Lower leg skin (tissue), 3 donors: ENCODE measurements at regions not wholly inside any gene's neighbourhood (a gene's known extent, or its start where the extent isn't known, plus 50 kb on each side); places are given as distances from the start of the nearest gene placed in this dataset.

Experiments used
- CTCF ChIP-seq, 3 donors: fragments of 450-650 bp; IDR thresholded peaks; one replicate each; pipeline ENCODE4 v1.5.1; 2016; ENCODE audit warnings: antibody characterized with exemption in 3 of 3, mild to moderate bottlenecking in 3 of 3, moderate library complexity in 2 of 3
- POLR2A ChIP-seq, 2 donors: fragments of 450-650 bp; IDR thresholded peaks; one replicate each; pipeline ENCODE4 v1.6.1; 2016 to 2017; ENCODE audit warnings: antibody characterized with exemption in 2 of 2, mild to moderate bottlenecking in 1 of 2, moderate library complexity in 1 of 2

- no peak for TF ChIP-seq CTCF (IDR thresholded peaks at IDR 0.05)
- TF ChIP-seq POLR2A (IDR thresholded peaks at IDR 0.05), result no peak
Measured at GRCh38 chrX:11864171-11864570, 106.1 kb downstream of the MSL3 start.
